NCI-H2107 (cell line): ENCODE measurements at regions not wholly inside any gene's neighbourhood (a gene's known extent, or its start where the extent isn't known, plus 50 kb on each side); places are given as distances from the start of the nearest gene placed in this dataset.

Experiments
- DNase-seq: peaks from one replicate; lab custom pipeline; 2025; lab: John Stamatoyannopoulos, UW

- DNase-seq = no peak
These were observed 220.1 kb upstream of the RPL34 start for GRCh38 chr4:108400309-108400708.

GRCh38 chr4:108399610-108400265 is 220.6 kb upstream of the RPL34 start:
- DNase-seq = no peak

- no peak for DNase-seq
These were observed 221.5 kb upstream of the RPL34 start for GRCh38 chr4:108398836-108399235.

GRCh38 chr4:108398316-108398715 is 222.1 kb upstream of the RPL34 start:
- no peak for DNase-seq

GRCh38 chr4:108397850-108398249 is 222.5 kb upstream of the RPL34 start:
- DNase-seq = no peak

- no peak for DNase-seq
These were observed 223.4 kb upstream of the RPL34 start for GRCh38 chr4:108396900-108397497.

GRCh38 chr4:108395786-108396185 is 224.6 kb upstream of the RPL34 start:
- no peak for DNase-seq

- no peak for DNase-seq
These were observed 225.2 kb upstream of the LEF1 start for GRCh38 chr4:108393890-108394472.

- no peak for DNase-seq
These were observed 223.1 kb upstream of the LEF1 start for GRCh38 chr4:108391701-108392455.

- DNase-seq = no peak
These were observed 216.3 kb upstream of the LEF1 start for GRCh38 chr4:108385076-108385475.

GRCh38 chr4:108384544-108384943 is 215.8 kb upstream of the LEF1 start:
- no peak for DNase-seq

- no peak for DNase-seq
These were observed 214.4 kb upstream of the LEF1 start for GRCh38 chr4:108383157-108383556.

- DNase-seq = no peak
These were observed 214.0 kb upstream of the LEF1 start for GRCh38 chr4:108382751-108383150.

- DNase-seq = no peak
These were observed 209.4 kb upstream of the LEF1 start for GRCh38 chr4:108378164-108378563.

GRCh38 chr4:108377021-108377420 is 208.3 kb upstream of the LEF1 start:
- no peak for DNase-seq

GRCh38 chr4:108375434-108375833 is 206.7 kb upstream of the LEF1 start:
- DNase-seq = no peak

- no peak for DNase-seq
These were observed 203.9 kb upstream of the LEF1 start for GRCh38 chr4:108372681-108373080.

GRCh38 chr4:108371282-108371681 is 202.6 kb upstream of the LEF1 start:
- no peak for DNase-seq

GRCh38 chr4:108370291-108371141 is 201.8 kb upstream of the LEF1 start:
- DNase-seq = no peak

- DNase-seq = no peak
These were observed 200.4 kb upstream of the LEF1 start for GRCh38 chr4:108369035-108369655.

- DNase-seq = no peak
These were observed 199.0 kb upstream of the LEF1 start for GRCh38 chr4:108367751-108368150.

GRCh38 chr4:108366716-108367115 is 198.0 kb upstream of the LEF1 start:
- DNase-seq = no peak
